Activated T-cell treated with anti-CD3 and anti-CD28 coated beads for 48 hours (primary cell): ENCODE measurements at regions not wholly inside any gene's neighbourhood (a gene's known extent, or its start where the extent isn't known, plus 50 kb on each side); places are given as distances from the start of the nearest gene placed in this dataset.
A peak's percentile ranks its signal among the peaks of the same experiment; 100 is the strongest.

Source experiments
- DNase-seq: peaks from one replicate; pipeline ENCODE4 v3.0.0-alpha.2; 2020; ENCODE audit warnings: low read depth

- DNase-seq: no peak
Measured at GRCh38 chr2:12971581-12972365, 255.0 kb downstream of the TRIB2 start.

- DNase-seq: no peak
Measured at GRCh38 chr2:12978066-12978835, 261.5 kb downstream of the TRIB2 start.

DNA sequence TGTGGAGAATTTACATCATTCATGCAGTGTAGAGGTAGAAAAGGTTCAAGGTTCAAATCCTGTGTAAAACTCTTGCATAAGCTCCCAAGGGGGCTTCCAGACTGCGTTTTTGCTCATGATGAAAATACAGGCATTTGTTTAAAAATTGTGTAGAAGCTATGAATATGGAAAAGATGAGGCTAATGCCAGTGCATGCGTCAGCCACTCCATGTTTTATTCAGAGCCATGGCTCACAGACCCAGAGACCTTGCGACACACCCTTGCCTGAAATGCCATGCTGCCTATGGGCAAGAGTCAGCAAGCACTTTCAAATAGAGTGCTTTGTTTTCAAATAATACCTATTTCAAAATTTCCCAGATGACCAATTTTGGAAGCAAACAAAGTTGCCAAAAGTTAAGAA lies 262.3 kb downstream of the TRIB2 start:
- no peak for DNase-seq

DNA sequence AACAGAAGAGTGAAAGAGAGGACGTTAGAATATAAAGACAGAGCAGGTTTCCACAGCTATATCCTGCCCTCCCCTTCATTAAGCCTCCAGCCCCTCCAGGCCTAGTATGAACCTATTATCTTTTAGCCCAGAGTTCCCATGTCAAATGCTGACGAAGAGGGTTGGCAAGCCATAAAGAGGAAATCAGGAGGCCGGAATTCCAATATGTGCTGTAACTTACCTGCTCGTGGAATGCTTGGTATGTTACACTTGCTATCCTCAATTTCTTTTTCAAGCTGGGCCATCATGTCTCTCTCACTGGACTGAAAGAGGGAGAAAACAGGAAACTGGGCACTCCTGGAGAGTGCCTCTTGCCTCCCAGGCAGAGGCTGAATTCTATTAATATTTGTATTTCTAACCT lies 264.1 kb downstream of the TRIB2 start:
- DNase-seq: no peak

- DNase-seq: no peak
Measured at GRCh38 chr2:12982149-12982584, 265.4 kb downstream of the TRIB2 start.

DNA sequence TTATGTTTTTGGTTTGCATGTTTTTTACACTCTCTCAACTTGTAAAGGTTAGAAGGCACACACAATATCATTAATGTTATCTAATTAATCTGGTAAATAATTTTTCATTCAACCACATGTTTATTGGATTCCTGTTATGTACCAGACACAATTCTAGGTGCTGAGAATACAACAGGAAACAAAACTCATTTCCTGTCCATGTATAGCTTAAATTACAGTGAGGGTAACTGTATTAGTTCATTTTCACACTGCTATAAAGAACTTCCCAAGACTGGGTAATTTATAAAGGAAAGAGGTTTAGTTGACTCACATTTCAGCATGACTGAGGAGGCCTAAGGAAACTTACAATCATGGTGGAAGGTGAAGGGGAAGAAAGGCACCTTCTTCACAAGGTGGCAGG lies 270.5 kb downstream of the TRIB2 start:
- DNase-seq: no peak

DNA sequence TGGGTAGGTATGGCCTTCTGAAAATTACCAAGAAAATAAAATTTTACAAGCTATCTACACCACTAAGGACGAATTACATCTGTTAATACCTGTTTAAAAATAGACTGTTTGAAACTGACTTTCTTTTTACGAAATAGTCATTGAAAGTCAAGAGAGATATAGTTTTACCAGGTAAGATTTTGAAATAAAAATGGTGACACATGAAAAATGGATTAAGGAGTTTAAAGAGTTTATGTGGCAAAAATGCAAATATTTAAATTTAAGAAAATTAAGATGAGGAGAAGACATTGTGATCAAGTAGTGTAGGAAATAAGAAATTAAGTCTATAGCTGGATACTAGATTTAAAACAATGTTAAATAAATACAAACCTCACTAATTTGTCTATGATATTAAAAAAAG lies 271.5 kb downstream of the TRIB2 start:
- DNase-seq: no peak

- no peak for DNase-seq
Measured at GRCh38 chr2:12990523-12990922, 273.8 kb downstream of the TRIB2 start.

- DNase-seq: no peak
Measured at GRCh38 chr2:12998685-12999084, 281.9 kb downstream of the TRIB2 start.

DNA sequence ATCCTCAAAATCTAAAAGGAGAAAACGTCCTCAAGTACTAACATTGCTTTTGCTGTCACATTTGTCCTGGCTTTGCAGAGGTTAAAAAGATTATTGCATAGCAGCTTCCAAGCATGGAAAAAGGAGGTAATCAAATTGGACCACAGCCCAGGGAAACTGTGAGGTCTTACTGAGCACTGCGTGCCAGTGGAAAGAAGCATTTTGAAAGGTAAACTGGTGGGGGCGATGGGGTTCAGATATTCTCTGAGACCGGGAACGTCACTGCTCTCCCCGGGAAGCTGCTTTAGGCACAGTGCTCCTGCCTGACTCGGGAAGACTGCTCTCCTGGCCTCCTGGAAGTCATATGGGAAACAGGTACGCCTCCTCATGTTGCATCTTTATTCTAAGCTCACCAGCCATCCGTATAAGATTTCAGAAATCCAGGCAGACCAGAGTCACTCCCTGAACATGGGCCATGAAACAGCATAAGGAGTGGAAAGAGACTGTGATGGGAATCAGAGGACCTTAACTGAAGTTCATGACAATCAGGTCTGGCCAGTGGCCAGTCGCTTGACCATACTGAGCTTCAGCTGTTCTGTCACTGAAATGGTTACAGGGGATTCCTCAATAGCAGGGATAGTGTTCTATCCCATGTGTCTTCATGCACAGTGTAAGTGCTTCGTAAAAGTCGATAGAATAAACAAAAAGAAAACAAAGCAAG lies 284.1 kb downstream of the TRIB2 start:
- no peak for DNase-seq

GRCh38 chr2:13001408-13001807 lies 284.7 kb downstream of the TRIB2 start:
- no peak for DNase-seq

DNA sequence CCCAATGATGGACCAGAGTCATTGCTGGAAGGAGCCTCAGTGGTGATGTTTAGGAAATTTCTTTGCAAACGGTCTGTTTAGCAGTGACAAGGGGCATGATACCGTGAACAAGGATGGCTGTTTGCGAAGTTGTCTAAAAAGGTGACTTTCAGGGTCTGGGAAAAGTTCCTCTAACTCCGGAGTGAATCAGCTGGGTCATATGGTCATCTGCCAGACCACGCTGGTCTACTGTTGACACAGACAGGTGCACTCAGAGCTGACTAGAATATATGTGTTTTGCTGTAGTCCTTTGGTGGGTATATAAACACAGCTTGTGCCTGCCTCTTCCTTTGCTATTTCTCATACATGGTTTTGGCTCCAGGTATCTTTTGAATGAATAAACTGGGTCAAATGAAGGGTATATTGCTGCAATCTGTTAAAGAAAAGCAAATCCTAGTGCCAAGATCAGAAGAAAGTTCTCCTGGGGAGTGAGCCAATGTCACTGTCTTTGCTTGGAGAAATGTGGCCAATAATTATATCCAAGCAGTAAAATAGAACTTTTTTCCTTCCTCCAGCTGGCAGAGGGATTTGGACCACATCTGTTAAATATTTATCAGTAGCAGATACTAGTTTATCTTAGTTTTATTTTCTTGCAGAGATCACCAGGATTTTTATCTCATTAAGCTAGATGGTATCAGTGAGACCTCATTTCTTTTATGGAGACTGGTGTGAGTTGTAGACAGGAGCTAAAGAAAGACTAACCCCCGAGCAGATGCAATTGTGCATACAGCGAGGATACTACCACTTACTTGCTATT lies 286.0 kb downstream of the TRIB2 start:
- no peak for DNase-seq

DNA sequence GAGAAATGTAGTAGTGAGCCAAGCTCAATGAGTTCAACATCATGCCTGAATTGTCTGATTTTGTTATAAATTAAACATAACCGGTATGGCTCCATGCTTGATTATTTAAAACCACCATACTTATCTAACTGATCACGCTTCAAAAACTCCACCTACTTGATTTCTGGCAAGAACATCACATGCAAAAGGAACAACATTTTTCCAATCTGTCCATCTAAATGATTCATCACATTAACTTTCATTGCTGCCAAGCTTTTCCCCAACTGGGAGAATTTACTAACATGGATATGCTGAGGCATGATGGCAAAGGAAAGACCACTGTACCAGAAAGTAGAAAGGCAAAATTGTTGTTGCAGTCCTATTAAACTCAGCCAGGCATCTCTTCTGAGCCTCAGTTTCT lies 286.8 kb downstream of the TRIB2 start:
- DNase-seq: no peak

DNA sequence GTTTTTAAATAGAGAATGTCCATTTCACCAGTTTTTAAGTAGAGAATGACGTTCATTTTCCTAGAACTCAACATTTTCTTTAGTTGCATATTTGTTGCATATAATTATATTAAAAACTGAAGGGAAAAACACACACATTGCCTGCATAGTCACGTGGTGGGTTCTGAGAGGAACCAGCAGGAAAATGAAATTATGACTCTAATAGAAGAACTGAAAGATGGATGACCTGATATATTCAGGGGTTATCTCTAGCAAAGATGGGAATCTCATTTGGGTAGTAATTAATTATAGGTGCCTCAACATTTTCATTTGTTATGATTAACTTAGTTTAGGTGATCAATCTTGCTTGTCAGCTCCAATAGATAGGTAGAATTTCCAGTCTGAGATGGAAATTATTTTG lies 288.3 kb downstream of the TRIB2 start:
- DNase-seq: no peak

DNA sequence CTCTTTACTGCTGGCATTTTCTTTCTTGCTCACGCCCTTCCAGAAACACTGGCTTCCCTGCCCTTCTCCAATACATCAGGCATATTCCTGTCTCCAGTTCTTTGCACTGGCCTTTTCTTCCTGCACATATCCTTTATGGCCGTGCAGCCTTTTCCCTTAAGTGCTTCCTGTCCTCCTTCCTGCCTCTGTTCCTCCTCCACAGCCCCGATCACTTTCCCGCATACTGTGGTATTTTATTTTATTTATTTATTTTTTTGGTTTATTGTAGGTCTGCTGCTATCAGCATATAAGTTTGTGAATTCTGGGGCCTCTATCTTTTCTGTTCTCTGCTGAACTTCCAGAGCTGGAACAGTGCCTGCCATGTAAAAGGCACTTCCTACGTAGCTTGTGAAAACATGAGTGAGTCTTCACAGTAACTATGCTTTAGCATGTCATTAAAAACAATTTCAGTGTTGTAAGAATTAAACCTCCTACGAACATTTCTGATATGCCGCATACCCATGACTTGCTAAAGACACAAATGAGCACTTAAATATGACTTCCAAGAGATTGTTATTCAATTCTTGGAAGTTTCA lies 289.1 kb downstream of the TRIB2 start:
- no peak for DNase-seq

- DNase-seq: no peak
Measured at GRCh38 chr2:13006426-13006825, 289.7 kb downstream of the TRIB2 start.

DNA sequence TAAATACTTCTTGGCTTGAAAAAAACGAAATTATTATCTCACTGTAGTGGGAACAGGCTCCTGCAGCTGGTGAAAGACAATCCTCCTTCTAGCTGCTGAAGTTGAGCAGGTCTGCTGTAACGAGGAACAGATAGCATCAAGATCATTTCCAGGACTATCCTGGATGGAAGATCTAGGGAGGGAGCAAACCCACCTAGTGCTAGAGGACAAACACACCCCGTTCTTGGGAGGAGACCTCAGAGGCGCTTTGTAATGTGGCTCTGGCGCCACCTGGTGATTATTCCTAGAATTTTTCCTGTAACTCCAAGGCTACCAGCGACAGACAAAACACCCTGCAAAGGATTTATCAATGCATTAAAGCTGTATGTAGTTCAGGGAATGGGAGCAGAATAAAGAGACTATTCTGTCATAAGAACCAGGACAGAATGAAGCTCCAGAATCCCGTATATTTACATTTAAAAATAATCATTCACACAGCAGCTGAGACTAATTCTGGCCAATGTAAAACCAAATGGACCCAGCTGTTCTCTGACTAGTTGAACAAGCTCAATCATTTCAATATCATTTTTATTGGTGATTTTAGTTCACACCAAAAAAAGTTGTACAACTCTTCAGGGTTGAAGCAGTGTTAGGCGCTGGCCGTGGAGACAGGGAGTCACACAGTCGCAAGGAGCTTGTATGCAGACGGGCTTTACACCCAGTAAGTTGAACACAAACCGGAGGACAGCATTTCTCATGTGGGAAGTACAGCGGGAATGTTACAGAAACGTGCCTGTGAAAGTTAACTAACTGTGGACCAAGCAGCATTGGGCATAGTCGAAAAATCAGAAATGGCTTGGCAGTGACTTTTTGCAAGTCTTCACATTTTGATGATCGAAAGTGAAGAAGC lies 290.3 kb downstream of the TRIB2 start:
- peak; percentile 33 for DNase-seq

GRCh38 chr2:13009027-13009642 lies 292.4 kb downstream of the TRIB2 start:
- no peak for DNase-seq

- DNase-seq: no peak
Measured at GRCh38 chr2:13010283-13010682, 293.5 kb downstream of the TRIB2 start.

DNA sequence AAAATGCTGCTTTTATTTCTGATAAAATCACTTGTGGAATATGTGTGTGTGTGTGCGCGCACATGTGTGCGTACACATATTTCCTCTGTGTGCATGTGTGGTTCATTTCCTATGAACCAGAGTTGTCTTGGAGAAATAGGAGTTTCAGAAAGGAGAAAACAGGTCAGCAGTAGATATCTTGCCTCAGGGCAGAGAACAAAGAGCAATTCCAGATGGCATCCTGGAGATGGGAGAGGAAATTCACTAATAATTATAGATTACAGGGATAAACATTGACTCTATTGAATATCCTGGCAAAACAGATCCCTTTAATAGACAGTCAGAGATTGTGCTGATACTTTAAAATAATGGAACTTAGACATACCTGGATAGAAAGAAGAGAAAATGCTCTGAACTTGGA lies 298.0 kb downstream of the TRIB2 start:
- DNase-seq: no peak
